Osteoblast (primary cell): ENCODE measurements at regions not wholly inside any gene's neighbourhood (a gene's known extent, or its start where the extent isn't known, plus 50 kb on each side); places are given as distances from the start of the nearest gene placed in this dataset.

ENCODE experiments used
- DNase-seq: peaks from one replicate; pipeline ENCODE4 v3.0.0; 2011; ENCODE audit warnings: low spot score, mixed read lengths; ENCODE audit not compliant: insufficient read length; ENCODE audit errors: missing footprints
- H2AFZ ChIP-seq: 2 replicates; pipeline ENCODE4 v1.6.0; 2011; ENCODE audit warnings: mild to moderate bottlenecking, low read length
- H3K27ac ChIP-seq: 2 replicates; pipeline ENCODE4 v1.5.1; 2011; ENCODE audit warnings: mild to moderate bottlenecking, low read depth, low read length, moderate library complexity
- H3K27me3 ChIP-seq: 2 replicates; pipeline ENCODE4 v1.6.0; 2012; ENCODE audit warnings: mild to moderate bottlenecking, control low read depth, inconsistent platforms, low read length, moderate library complexity; ENCODE audit not compliant: insufficient read depth
- H3K36me3 ChIP-seq: 2 replicates; pipeline ENCODE4 v1.5.1; 2011; ENCODE audit warnings: mild to moderate bottlenecking, low read length, control low read depth, moderate library complexity; ENCODE audit not compliant: insufficient read depth
- H3K4me1 ChIP-seq: 2 replicates; pipeline ENCODE4 v1.5.1; 2011; ENCODE audit warnings: mild to moderate bottlenecking, low read length, control low read depth, moderate library complexity; ENCODE audit not compliant: insufficient read depth
- H3K4me2 ChIP-seq: 2 replicates; pipeline ENCODE4 v1.6.0; 2011; ENCODE audit warnings: mild to moderate bottlenecking, low read length; ENCODE audit not compliant: insufficient read depth
- H3K4me3 ChIP-seq: fragments of 200-600 bp; sonication (generic); 3 replicates; pipeline ENCODE4 v1.5.1; 2012; ENCODE audit warnings: mild to moderate bottlenecking, low read length, inconsistent platforms; ENCODE audit not compliant: insufficient read depth
- H3K79me2 ChIP-seq: 2 replicates; pipeline ENCODE4 v1.6.0; 2012; ENCODE audit warnings: mild to moderate bottlenecking, low read length, control low read depth, inconsistent platforms; ENCODE audit not compliant: insufficient read depth
- H3K9me3 ChIP-seq: 2 replicates; pipeline ENCODE4 v1.5.1; 2011; ENCODE audit warnings: low read depth, low read length, control low read depth
- H4K20me1 ChIP-seq: 2 replicates; pipeline ENCODE4 v1.6.0; 2012; ENCODE audit warnings: mild to moderate bottlenecking, low read length, control low read depth; ENCODE audit not compliant: insufficient read depth
- CTCF ChIP-seq: IDR thresholded peaks from 2 replicates; pipeline ENCODE4 v1.5.1; 2011; ENCODE audit warnings: mild to moderate bottlenecking, low read depth, low read length, moderate library complexity; ENCODE audit errors: extremely low read depth

GRCh38 chr10:113420733-113421675 lies 131.8 kb upstream of the HABP2 start:
- Histone ChIP-seq H4K20me1 (no peaks in the 10 kb centered on the region), H3K36me3 (no peaks in the 10 kb centered on the region), H3K79me2 (no peaks in the 10 kb centered on the region), H2AFZ (no peak overlapping the region), H3K27me3 (peaks cover 10% of the 10 kb centered on the region), H3K4me1 (no peaks in the 10 kb centered on the region), H3K27ac (no peak overlapping the region), H3K4me2 (no peak overlapping the region), H3K4me3 (no peak overlapping the region), H3K9me3 (no peaks in the 10 kb centered on the region)
- no peak for DNase-seq
- no peak for TF ChIP-seq CTCF

- Histone ChIP-seq H3K9me3 (no peaks in the 10 kb centered on the region), H3K27ac (no peak overlapping the region), H3K4me3 (no peak overlapping the region), H4K20me1 (no peaks in the 10 kb centered on the region), H3K36me3 (no peaks in the 10 kb centered on the region), H3K4me1 (no peaks in the 10 kb centered on the region), H3K4me2 (no peak overlapping the region), H2AFZ (no peak overlapping the region), H3K27me3 (peaks cover 10% of the 10 kb centered on the region), H3K79me2 (no peaks in the 10 kb centered on the region)
- no peak for TF ChIP-seq CTCF
- no peak for DNase-seq
Observed at GRCh38 chr10:113422371-113422770, 130.5 kb upstream of the HABP2 start.

GRCh38 chr10:113423981-113424721 lies 128.7 kb upstream of the HABP2 start:
- H2AFZ ChIP-seq: no peak overlapping the region
- no peaks in the 10 kb centered on the region for H3K9me3 ChIP-seq
- DNase-seq: no peak
- H3K4me3 ChIP-seq: no peak overlapping the region
- H3K4me1 ChIP-seq: no peaks in the 10 kb centered on the region
- H3K4me2 ChIP-seq: no peak overlapping the region
- no peaks in the 10 kb centered on the region for H3K36me3 ChIP-seq
- TF ChIP-seq CTCF: no peak
- H3K27me3 ChIP-seq: peaks cover 10% of the 10 kb centered on the region
- no peaks in the 10 kb centered on the region for H3K79me2 ChIP-seq
- H4K20me1 ChIP-seq: no peaks in the 10 kb centered on the region
- H3K27ac ChIP-seq: no peak overlapping the region

- H2AFZ ChIP-seq: no peak overlapping the region
- peak; percentile 30 for DNase-seq
- no peaks in the 10 kb centered on the region for H3K4me1 ChIP-seq
- no peak overlapping the region for H3K4me2 ChIP-seq
- no peaks in the 10 kb centered on the region for H3K9me3 ChIP-seq
- no peak for TF ChIP-seq CTCF
- H4K20me1 ChIP-seq: no peaks in the 10 kb centered on the region
- no peak overlapping the region for H3K4me3 ChIP-seq
- H3K79me2 ChIP-seq: no peaks in the 10 kb centered on the region
- no peaks in the 10 kb centered on the region for H3K36me3 ChIP-seq
- H3K27me3 ChIP-seq: peaks cover 10% of the 10 kb centered on the region
- no peak overlapping the region for H3K27ac ChIP-seq
Observed at GRCh38 chr10:113425008-113425407, 127.8 kb upstream of the HABP2 start.
